GM21447 (cell line): ENCODE measurements at regions not wholly inside any gene's neighbourhood (a gene's known extent, or its start where the extent isn't known, plus 50 kb on each side); places are given as distances from the start of the nearest gene placed in this dataset.

Experiments
- ATAC-seq: cut with Tn5 transposase; IDR thresholded peaks from one replicate; pipeline ENCODE4 v1.9.1; 2021; ENCODE audit not compliant: unreplicated experiment

DNA sequence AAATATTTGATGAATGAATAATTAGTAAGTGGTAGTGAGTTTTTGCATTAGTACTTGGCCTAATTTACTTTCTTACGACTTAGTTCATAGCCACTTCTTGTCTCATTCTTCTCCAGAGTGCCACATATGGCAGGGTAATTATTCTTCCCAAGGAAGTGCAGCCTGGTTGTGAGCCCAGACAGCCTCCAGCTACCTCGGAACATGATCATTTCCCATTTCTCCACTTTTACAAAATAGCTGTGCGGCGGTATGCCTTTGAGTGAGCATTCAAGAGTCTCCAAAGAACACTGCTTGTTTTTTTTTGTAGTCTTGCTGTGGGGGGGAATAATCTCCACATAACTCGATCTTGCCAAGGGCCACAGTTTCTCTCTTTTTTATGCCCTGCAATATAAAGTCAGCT, 765.0 kb downstream of the HDGFL1 start:
- no peak for ATAC-seq

DNA sequence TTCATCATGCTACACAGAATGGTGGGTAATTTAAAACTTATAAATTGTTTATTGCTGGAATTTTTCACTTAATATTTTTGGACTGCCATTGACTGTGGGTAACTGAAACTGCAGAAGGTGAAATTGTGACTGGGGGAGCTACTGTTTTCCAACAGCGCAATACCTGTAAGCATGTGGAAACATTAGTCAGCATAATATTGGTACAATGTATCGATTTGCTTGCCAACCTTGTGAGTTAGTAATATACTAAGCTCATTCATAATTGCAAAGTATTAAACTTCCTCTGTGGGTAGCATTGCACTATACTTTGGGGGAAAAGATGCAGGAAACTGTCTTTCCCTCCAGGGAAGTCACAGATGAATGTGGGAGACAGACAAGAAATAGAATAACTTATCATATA, 766.5 kb downstream of the HDGFL1 start:
- no peak for ATAC-seq

GRCh38 chr6:23339268-23339667, 769.9 kb downstream of the HDGFL1 start:
- no peak for ATAC-seq

DNA sequence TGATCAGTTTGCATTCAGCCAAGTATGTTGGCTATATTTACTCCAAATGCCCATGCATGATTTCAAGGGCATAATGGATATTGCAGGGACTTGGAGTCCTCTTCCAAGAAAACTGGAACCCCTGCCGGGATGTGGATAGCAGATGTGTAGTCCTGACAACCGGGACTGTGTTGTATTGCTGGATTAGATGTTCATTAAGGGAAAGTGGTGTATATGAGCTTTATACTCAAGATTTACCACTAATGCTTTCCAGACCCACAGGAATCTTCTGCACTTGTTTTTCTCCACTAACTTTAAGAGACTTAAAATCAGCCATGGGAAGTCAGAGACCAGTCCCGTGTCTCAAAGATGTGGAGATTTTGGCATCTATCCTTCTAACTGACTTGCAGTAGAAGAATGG, 770.9 kb downstream of the HDGFL1 start:
- ATAC-seq = no peak

GRCh38 chr6:23343610-23344306, 774.4 kb downstream of the HDGFL1 start:
- ATAC-seq = no peak

GRCh38 chr6:23348185-23348584, 777.8 kb upstream of the NRSN1 start:
- ATAC-seq = no peak

- ATAC-seq = no peak
These were observed 776.4 kb upstream of the NRSN1 start for GRCh38 chr6:23349521-23350147.

- ATAC-seq = no peak
These were observed 775.1 kb upstream of the NRSN1 start for GRCh38 chr6:23350752-23351453.

DNA sequence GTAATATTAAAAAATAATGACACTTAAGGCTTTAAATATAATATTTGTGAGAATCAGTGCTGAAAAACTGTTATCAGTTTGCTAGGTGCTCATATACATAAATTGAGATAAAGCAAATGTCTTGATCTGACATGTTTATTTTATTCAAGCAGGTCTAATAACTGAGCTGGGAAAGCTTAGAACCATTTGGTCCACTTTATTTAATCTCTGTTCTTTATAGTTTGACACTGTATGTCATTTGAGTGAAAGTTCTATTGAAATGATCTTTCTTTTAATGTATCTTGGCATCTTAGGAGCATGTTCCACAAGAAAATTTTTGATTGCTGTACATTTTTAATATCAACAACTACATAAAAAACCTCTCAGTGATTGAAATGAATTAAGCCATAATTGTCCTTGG, 772.0 kb upstream of the NRSN1 start:
- no peak for ATAC-seq

- ATAC-seq = no peak
These were observed 768.7 kb upstream of the NRSN1 start for GRCh38 chr6:23357185-23357766.

GRCh38 chr6:23365732-23366131, 760.3 kb upstream of the NRSN1 start:
- no peak for ATAC-seq

- ATAC-seq = no peak
These were observed 758.7 kb upstream of the NRSN1 start for GRCh38 chr6:23367311-23367710.

DNA sequence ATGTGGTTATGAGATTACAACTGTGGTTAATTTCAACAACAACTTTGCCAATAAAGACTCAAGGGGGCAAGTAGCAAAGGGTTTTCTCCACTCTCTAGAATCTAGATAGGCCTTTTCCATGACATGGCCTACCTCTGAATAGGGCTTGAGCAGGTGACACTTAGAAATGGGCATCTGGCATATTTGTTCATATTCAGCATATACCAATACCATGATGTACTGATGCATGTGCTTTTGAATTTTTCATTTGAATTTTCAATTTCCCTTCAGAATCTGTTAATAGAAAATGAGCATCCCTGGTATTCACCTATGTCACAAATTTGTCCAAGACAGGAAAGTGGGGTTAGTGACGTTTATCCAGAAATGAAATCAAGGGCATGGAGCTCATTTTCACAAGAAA, 757.5 kb upstream of the NRSN1 start:
- ATAC-seq = no peak

- ATAC-seq = no peak
These were observed 756.0 kb upstream of the NRSN1 start for GRCh38 chr6:23370051-23370450.

DNA sequence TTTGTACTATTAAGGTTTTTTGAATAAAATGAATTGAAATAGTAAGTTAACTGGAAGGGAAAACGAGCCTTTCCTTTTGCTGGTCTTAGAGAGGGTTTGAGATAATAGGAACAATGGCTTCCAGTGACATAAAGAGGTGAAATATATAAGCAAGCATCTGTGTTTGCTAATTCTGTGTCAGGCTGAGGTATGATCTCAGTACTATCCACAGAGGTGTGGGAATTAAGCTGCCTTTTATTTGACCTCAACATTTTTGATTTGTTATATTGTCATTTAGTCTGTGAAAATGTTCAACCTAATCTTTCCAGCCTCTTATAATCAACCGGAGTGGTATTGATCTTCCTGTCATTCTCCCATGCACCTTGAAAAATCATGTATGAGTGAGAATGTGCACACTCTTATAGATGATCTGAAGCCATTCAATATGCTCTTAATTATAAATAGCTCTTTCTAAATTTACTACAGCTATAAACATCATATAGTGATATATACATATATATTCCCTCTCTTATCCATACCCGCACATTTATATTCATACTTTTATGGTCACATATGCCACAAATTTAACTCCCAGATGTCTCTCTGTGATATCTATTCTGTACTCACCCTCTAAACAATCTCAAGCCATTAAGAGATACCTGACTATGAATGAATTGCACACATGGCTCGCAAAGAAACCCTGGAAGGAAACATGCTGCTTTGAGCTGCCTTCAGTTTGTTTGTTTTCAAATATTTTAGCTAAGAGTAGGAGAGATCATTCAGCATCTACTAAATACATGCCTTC, 754.7 kb upstream of the NRSN1 start:
- ATAC-seq = no peak

- no peak for ATAC-seq
These were observed 748.2 kb upstream of the NRSN1 start for GRCh38 chr6:23377830-23378229.

DNA sequence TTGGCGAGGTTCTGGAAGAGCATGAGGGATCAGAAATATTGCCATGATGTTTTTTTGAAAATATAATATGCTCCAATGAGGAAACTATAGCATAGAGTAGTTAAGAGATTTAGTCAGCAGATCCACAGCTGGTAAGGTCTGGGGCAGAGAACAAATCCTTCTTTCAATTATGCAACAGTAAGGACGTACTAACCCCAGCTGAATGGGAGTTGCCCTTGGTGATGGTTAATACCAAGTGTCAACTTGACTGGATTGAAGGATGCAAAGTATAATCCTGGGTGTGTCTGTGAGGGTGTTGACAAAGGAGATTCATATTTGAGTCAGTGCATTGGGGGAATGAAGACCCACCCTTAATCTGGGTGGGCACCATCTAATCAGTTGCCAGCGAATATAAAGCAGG, 745.5 kb upstream of the NRSN1 start:
- no peak for ATAC-seq

- ATAC-seq = no peak
These were observed 737.8 kb upstream of the NRSN1 start for GRCh38 chr6:23388086-23388783.

- no peak for ATAC-seq
These were observed 736.6 kb upstream of the NRSN1 start for GRCh38 chr6:23389386-23389785.

DNA sequence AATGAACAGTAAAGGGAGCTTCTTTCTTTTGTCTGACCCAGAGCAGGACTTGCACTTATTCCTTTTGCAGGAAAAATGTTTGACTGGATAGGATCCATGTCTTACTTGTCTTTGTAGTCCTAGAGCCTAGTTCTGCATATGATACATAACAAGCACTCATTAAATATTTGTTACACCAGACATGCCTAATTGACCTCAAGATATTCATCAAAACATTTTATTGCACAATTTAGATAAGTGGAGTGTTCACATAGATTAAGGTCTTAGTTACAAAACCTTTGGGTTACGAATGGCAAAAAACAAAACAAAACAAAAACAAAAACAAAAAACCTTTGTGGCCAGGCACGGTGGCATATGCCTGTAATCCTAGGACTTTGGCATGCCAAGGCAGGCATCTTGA, 735.8 kb upstream of the NRSN1 start:
- ATAC-seq = no peak

GRCh38 chr6:23394681-23395080, 731.3 kb upstream of the NRSN1 start:
- no peak for ATAC-seq
